H1 (cell line): ENCODE measurements at regions not wholly inside any gene's neighbourhood (a gene's known extent, or its start where the extent isn't known, plus 50 kb on each side); places are given as distances from the start of the nearest gene placed in this dataset.

Experiments used
- CTBP2 ChIP-seq: IDR thresholded peaks from 2 replicates; pipeline ENCODE4 v1.7.0; 2011; ENCODE audit warnings: borderline replicate concordance, mild to moderate bottlenecking, moderate library complexity, mixed read lengths, low read length; ENCODE audit not compliant: insufficient read depth, insufficient read length
- POU5F1 ChIP-seq: IDR thresholded peaks from 2 replicates; pipeline ENCODE4 v1.6.1; 2011; ENCODE audit warnings: low read depth, mild to moderate bottlenecking, low read length, moderate library complexity
- SAP30 ChIP-seq: fragments of 300-600 bp; sonication (generic); IDR thresholded peaks from 2 replicates; pipeline ENCODE4 v1.7.1; 2012; ENCODE audit warnings: low read length, moderate library complexity, mild to moderate bottlenecking, inconsistent platforms; ENCODE audit not compliant: insufficient read depth, insufficient replicate concordance
- SP4 ChIP-seq: IDR thresholded peaks from 2 replicates; pipeline ENCODE4 v1.6.1; 2012; ENCODE audit warnings: low read length, inconsistent platforms
- TAF7 ChIP-seq: optimal IDR thresholded peaks from 2 replicates; pipeline ENCODE3; 2011; ENCODE audit warnings: low read depth, mild to moderate bottlenecking, inconsistent platforms, low read length, moderate library complexity, borderline replicate concordance

GRCh38 chr2:129763190-129763846, 216.1 kb upstream of the RAB6C start (continued):
- no peak for TF ChIP-seq POU5F1
- no peak for TF ChIP-seq SAP30
- TF ChIP-seq CTBP2: no peak
- no peak for TF ChIP-seq TAF7
- TF ChIP-seq SP4: no peak
